SK-MEL-5 (cell line): ENCODE measurements at regions not wholly inside any gene's neighbourhood (a gene's known extent, or its start where the extent isn't known, plus 50 kb on each side); places are given as distances from the start of the nearest gene placed in this dataset.
"Not testable (repeated sequence)": the region's sequence is repeated elsewhere in the genome, so short reads cannot be mapped to it uniquely, and the experiment has no call there.

Experiments
- DNase-seq: peaks from one replicate; pipeline ENCODE4 v3.0.0-alpha.2; 2016; ENCODE audit warnings: low read depth, low spot score
- in situ Hi-C: cut with HindIII; loops from 2 replicates; pipeline ENCODE4 v1.10.0; 2016; ENCODE audit warnings: low sequenced_read_pairs, high pct_unique_total_duplicates, low pct_unique_long_range_greater_than_20kb

DNA sequence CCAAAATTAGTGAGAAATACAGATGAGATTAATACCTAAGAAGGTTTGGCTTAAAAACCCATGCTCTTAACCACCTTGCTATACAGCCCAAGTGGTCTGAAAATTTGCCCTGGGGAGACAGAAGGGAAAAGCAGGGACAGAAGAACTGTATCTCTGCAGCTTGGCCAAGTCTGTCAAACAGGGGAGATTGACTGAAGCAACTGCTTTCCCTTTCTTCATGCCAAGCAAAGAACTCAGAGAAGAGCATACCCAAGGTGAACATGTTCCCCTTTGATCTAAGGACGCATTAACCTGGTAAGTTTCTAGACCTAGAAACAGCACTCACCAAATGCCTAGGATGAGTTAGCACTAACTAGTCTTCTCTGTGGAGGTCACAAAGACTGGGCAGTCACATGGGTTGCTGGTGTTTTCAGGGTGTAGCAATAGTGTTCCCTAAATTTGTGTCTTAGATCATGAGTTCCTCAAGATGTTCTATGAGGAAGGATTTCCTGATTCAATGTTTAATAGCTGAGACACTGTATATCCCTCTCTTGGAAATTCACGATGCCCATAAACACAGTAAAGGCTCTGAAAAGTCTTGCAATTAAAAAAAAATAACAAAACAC is 75.6 kb upstream of the GRAMD1B start:
- DNase-seq, result no peak
- in situ Hi-C loops, result no loop called here

DNA sequence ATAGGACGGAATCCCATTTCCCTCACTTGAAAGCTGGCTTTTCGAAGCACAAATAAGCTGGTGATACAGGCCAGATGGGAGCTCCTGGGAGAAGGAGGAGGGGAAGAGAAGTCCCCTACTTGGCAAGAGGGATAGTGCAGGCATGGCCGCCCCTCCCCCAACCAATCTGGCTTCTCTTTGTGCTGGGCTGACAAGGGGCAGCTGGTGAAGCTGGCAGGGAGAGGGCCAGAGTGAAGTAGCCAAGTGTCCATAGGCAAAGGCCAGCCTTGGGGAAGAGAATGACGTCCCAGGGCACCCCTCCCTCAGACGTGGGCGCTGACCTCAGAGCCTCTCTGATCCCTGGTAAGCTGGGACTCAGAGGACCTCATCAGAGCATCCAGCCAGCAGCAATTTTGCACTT is 78.7 kb upstream of the GRAMD1B start:
- DNase-seq, result no peak
- in situ Hi-C loops, result no loop called here

DNA sequence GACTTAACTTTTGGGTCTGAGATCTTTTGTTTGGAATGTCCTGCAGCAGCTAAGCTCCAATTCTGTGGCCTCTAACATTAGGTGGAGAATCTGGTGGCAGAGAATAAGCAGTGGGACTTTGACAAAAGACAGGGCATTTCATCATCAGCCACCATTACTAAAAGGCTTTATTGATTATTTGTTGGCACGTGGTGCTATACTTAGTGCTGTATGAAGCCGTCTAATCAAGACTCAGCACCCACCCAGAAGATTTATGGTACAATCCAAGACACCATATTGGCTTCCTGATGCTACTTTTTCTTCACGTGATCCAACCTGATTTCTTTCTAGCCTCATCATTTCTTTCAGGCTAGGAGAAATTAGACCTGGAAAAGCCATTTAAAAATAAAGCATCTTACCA is 80.7 kb upstream of the GRAMD1B start:
- in situ Hi-C loops, result no loop called here
- no peak for DNase-seq

DNA sequence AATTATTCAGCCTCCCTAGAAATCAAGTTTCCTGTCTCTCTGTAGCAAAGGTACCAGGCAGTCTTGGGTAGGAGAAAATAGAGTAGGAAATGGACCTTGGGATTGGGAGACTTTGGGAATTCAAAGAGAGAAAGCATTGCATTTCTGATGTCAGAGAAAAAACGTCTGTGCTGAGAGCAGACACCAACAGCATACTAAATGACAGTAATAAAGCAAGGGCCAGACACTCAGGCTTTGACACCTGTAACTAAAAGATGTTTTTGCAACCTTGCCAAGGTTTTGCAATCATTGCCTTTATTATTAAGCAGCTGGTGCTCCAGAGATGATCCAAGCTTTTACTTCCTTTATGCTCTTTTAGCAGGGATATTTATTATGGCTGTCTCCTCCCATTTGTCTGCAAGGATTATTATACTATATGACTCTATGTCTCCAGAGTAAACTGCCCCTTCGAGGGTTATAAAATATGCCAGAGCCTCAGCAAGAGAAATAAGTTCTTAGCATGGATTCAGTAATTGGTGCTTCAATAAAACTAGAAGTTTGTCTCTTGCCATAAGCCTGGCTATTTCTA is 85.2 kb upstream of the GRAMD1B start:
- no peak for DNase-seq
- in situ Hi-C loops, result no loop called here

GRCh38 chr11:123344188-123344587 is 85.9 kb upstream of the GRAMD1B start:
- in situ Hi-C loops, result not testable (repeated sequence)

DNA sequence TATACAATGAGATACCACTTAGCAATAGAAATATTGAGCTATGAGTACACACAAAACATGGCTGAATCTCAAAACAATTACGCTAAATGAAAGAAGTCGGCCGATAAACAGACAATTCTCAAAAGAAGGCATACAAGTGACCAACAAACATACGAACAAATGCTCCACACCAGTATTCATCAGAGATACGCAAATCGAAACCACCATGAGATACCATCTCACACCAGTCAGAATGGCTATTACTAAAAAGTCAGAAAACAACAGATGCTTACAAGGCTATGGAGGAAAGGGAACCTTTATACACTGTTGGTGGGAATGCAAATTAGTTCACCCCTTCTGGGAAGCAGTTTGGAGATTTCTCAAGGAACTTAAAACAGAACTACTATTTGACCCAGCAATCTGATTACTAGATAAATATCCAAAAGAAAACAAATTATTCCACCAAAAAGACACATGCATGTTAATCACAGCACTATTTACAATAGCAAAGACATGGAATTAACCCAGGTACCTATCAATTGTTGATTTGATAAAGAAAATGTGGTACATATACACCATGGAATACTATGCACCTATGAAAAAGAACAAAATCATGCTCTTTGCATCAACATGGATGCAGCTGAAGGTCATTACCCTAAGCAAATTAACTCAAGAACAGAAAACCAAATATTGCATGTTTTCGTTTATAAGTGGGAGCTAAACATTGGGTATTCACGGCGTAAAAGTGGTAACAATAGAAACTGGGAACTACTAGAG is 90.9 kb upstream of the GRAMD1B start:
- in situ Hi-C loops, result no loop called here
- DNase-seq, result no peak

More at GRCh38 chr11:123344188-123344587, 85.9 kb upstream of the GRAMD1B start:
- DNase-seq, result not testable (repeated sequence)

DNA sequence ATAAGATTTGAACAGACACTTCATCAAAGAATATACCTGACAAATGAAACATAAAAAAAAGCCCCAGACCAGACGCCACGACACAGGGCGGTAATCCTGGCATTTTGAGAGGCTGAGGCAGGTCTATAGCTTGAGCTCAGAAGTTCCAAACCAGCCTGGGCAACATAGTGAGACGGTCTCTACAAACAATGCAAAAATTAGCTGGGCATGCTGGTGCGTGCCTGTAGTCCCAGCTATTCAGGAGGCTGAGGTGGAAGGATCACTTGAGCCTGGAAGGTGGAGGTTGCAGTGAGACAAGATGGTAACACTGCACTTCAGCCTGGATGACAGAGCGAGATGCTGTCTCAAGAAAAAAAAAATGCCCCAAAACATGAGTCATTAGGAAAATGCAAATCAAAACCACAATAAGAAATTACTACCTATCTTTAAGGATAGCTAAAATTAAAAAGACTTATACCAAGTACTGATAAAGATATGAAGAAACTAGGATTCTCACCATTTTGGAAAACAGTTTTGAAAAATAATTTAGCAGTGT is 91.7 kb upstream of the GRAMD1B start:
- no peak for DNase-seq
- in situ Hi-C loops, result no loop called here

GRCh38 chr11:123334925-123335324 is 95.1 kb upstream of the GRAMD1B start:
- in situ Hi-C loops, result no loop called here
- no peak for DNase-seq

GRCh38 chr11:123332577-123332976 is 97.5 kb upstream of the GRAMD1B start:
- in situ Hi-C loops, DNase-seq: not testable (repeated sequence)

GRCh38 chr11:123330948-123331347 is 99.1 kb upstream of the GRAMD1B start:
- in situ Hi-C loops, result no loop called here
- DNase-seq, result peak; percentile 56

- in situ Hi-C loops, result no loop called here
- peak; percentile 79 for DNase-seq
Measured at GRCh38 chr11:123330471-123330870, 99.6 kb upstream of the GRAMD1B start.

DNA sequence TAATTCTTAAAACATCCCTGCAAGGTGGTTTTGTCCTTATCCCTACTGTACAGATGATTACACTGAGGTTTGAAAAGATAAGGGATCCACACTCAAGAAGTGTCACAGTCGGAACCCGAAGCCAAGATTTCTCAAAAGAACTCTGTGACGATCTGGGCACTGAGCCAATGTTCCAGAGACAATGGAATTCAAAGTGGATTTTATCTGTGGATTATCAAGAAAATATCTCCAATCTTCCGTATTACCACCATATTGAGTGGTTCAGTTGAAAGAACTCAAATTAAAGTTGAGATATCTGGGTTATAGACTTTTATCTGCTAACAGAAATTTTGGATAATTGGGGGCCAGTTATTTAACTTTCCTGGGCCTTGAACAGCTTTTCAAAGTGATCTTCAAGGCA is 100.0 kb upstream of the GRAMD1B start:
- peak; percentile 74 for DNase-seq
- in situ Hi-C loops, result no loop called here

- in situ Hi-C loops, result no loop called here
- peak; percentile 34 for DNase-seq
Measured at GRCh38 chr11:123328281-123328867, 101.7 kb upstream of the GRAMD1B start.

DNA sequence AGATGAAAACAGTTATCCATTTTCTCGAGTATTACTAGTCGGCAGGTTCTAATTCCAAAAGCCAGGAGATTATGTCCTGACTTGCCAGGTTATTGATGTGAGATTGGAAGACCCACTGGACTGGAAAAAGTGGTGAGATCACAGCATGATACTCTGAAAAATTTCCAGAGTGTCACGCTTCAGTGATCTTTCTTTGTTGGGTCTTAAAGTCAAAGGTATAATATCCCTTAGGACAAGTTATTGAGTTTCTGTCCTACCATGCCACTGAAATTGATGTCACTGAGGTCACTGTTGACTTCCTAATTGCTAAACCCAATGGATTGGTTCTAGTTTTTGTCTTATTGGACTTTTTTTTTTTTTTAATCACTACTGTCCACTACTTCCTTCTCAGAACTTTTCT is 104.5 kb upstream of the GRAMD1B start:
- DNase-seq, result no peak
- in situ Hi-C loops, result no loop called here

GRCh38 chr11:123323568-123323967 is 106.5 kb upstream of the GRAMD1B start:
- no peak for DNase-seq
- in situ Hi-C loops, result no loop called here

GRCh38 chr11:123321636-123322035 is 108.4 kb upstream of the GRAMD1B start:
- in situ Hi-C loops, result no loop called here
- no peak for DNase-seq

DNA sequence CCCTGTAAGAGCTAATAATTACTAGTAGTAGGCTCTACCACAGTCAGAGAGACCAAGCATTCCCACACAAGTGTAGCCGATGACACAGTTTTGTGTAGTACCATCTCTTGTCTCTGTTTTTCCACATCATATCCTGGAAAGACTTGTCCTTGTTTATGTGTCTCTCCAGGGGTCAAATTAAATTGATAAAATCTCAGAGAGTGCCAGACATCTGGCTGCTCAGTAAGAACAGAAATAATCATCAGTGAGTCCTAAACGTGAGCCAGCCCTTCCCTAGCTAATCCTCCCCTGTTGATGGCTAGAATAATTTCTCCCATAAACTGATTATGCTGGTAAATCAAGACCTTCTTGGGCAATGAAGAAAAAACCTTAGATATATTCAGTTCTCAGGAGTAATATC is 111.4 kb upstream of the GRAMD1B start:
- no peak for DNase-seq
- in situ Hi-C loops, result no loop called here

- in situ Hi-C loops, DNase-seq: not testable (repeated sequence)
Measured at GRCh38 chr11:123318132-123318531, 111.9 kb upstream of the GRAMD1B start.
